Stimulated activated CD8-positive, alpha-beta memory T cell treated with anti-CD3 and anti-CD28 coated beads, Interleukin-15, amount 100 ng/mL, for 4 hours (primary cell): ENCODE measurements at regions not wholly inside any gene's neighbourhood (a gene's known extent, or its start where the extent isn't known, plus 50 kb on each side); places are given as distances from the start of the nearest gene placed in this dataset.
"Not testable (repeated sequence)": the region's sequence is repeated elsewhere in the genome, so short reads cannot be mapped to it uniquely, and the experiment has no call there.

Experiments
- DNase-seq, 2 donors: peaks; one replicate each; pipeline ENCODE4 v3.0.0-alpha.2; 2020; ENCODE audit warnings: low read depth in 2 of 2

GRCh38 chr16:88265286-88265938 lies 117.3 kb upstream of the ZNF469 start:
- DNase-seq: peak in 1 of 2 donors; percentile 21

GRCh38 chr16:88266036-88266435 lies 116.7 kb upstream of the ZNF469 start:
- not testable (repeated sequence) for DNase-seq

GRCh38 chr16:88266935-88267551 lies 115.7 kb upstream of the ZNF469 start:
- not testable (repeated sequence) for DNase-seq

GRCh38 chr16:88268186-88268970 lies 114.4 kb upstream of the ZNF469 start:
- not testable (repeated sequence) for DNase-seq

GRCh38 chr16:88270171-88270790 lies 112.5 kb upstream of the ZNF469 start:
- not testable (repeated sequence) for DNase-seq

GRCh38 chr16:88271296-88271695 lies 111.5 kb upstream of the ZNF469 start:
- not testable (repeated sequence) for DNase-seq

DNA sequence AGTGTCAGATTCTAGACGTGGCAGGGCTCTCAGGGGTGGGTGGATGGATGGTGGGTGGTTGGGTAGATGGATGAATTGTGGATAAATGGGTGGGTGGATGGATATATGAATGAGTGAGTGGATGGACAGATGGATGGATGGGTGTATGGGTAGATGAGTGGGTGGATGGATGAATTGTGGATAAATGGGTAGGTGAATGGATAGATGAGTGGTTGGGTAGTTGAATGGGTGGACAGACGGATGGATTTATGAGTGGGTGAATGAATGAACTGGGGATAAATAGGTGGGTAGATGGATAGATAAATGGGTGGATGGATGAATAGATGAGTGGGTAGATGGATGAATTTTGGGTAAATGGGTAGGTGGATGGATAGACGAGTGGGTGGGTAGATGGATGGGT lies 111.0 kb upstream of the ZNF469 start:
- DNase-seq: not testable (repeated sequence)

DNA sequence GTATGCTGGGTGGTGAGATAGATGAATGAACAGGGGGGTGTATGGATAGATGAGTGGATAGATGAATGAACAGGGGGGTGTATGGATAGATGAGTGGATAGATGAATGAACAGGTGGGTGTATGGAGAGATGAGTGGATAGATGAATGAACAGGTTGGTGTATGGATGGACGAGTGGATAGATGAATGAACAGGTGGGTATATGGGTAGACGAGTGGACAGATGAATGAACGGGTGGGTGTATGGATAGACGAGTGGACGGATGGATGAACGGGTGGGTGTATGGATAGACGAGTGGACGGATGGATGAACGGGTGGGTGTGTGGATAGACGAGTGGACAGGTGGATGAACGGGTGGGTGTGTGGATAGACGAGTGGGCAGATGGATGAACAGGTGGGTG lies 110.3 kb upstream of the ZNF469 start:
- not testable (repeated sequence) for DNase-seq

DNA sequence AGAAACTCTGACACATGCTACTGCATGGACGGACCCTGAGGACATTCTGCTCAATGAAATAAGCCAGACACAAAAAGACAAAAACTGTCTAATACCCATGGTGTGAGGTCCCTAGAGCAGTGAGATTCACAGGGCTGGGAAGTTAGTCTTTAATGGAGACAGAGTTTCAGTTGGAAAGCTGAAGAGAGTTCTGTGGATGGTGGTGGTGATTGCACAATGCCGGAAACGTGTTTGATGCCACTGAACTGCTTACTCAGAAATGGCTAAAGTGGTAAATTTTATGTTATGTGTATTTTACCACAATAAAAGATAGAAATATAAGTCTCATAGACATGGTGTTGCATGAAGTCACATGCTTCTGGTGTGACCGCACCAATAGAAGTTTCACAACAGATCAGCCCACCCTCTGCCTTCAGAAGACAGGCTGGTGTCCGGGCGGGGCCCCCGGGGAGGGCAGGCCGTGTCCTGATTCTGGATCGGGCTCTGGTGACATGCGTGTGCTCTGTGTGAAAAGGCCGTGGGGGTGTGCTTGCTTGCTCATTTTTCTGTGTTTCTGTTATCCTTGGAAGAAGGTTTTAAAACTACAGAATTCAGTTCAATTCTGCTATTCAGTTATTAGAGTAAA lies 108.5 kb upstream of the ZNF469 start:
- not testable (repeated sequence) for DNase-seq

DNA sequence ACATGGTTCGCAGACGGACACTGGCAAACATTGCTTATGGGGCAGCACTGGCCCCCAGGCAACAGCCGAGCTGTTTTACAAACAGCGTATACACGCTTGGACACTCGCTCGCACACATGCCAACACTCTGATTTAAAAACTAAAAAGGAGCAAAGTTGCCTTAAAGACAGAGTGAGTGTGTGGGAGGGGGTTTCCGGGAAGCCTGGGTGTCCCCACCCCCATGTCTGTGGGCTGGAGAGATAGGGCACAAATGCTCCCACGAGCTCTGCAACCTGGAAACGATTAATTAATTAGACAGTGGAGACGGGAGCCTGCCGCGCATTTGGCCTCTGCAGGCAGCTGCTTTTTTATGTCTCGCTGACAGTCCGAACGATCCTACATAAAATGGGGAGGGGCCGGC lies 107.9 kb upstream of the ZNF469 start:
- DNase-seq: no peak

GRCh38 chr16:88275336-88276122 lies 107.2 kb upstream of the ZNF469 start:
- not testable (repeated sequence) for DNase-seq

DNA sequence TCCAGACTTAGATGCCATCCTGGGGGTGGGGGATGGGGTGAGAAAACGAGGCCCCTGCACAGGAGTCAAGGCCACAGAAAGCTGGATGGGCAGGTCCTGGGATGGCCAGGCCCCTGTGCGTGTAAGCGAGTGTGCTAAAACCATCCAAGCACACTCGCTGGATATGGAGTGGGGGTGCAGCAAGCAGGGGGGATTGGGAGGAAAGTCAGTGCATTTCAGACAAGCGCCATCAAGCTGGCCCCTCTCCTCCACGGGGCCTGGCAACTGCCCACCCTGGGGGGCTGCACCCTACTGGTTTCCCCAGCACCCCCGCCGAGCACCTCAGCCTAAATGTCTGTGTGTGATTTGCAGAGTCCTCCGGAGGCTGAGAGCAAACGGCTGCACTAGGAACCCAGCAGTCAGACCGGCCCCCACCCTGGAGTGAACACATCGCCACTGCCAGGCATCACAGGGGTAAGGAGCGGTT lies 106.6 kb upstream of the ZNF469 start:
- DNase-seq: not testable (repeated sequence)

- no peak for DNase-seq
Measured at GRCh38 chr16:88276591-88276990, 106.2 kb upstream of the ZNF469 start.

GRCh38 chr16:88279998-88280397 lies 102.8 kb upstream of the ZNF469 start:
- no peak for DNase-seq

GRCh38 chr16:88281858-88282563 lies 100.7 kb upstream of the ZNF469 start:
- DNase-seq: no peak

GRCh38 chr16:88282564-88283395 lies 100.0 kb upstream of the ZNF469 start:
- DNase-seq: no peak

DNA sequence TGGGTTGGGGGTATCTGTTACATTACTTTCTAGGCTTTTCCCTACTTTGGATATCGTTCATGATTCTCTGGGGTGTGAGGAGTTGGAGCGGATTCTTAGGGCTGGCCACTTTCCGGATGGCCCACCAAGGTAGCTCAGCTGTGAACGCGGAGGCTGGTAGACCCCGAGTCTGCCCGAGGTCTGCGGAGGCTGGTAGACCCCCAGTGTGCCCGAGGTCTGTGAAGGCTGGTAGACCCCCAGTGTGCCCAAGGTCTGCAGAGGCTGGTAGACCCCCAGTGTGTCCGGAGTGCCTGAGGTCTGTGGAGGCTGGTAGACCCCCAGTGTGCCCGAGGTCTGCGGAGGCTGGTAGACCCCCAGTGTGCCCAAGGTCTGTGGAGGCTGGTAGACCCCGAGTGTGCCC lies 99.2 kb upstream of the ZNF469 start:
- DNase-seq: no peak

DNA sequence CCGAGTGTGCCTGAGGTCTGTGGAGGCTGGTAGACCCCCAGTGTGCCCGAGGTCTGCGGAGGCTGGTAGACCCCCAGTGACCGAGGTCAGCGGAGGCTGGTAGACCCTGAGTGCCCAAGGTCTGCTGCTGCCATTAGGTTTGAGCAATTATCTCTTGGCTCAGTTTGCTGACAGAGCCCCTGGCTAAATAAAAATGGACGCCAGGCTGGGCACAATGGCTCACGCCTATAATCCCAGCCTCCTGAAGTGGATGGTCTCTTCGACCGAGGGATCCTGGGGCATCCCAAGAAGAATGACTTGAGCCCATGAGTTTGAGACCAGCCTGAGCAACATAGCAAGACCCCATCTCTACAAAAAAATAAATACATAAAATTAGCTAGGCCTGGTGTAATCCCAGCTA lies 98.7 kb upstream of the ZNF469 start:
- no peak for DNase-seq
